Activated CD8-positive, alpha-beta memory T cell treated with anti-CD3 and anti-CD28 coated beads for 4 hours (primary cell): ENCODE measurements at regions not wholly inside any gene's neighbourhood (a gene's known extent, or its start where the extent isn't known, plus 50 kb on each side); places are given as distances from the start of the nearest gene placed in this dataset.
"Not testable (repeated sequence)": the region's sequence is repeated elsewhere in the genome, so short reads cannot be mapped to it uniquely, and the experiment has no call there.

Source experiments
- DNase-seq, 2 donors: peaks; one replicate each; pipeline ENCODE4 v3.0.0-alpha.2; 2020; ENCODE audit warnings: low read depth in 2 of 2

DNA sequence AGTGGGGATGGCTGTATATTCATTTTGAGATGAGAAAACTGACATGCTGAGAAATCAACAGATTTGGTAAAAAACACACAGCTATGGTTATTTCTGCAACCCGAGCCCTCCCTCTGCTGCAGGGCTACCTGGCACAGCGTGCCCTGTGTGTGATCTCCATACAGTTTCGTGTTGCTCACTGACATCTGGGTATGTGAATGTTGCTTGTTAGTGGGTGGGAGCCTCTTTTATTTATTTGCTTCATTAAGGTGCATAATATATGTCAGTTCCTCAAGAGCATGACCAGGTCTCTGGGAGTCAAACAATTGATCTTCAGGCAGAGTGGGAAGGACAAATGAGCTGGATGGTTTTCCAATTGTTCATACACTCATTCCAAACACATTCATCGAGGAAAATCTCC, 139.1 kb upstream of the FHL2 start:
- no peak for DNase-seq

DNA sequence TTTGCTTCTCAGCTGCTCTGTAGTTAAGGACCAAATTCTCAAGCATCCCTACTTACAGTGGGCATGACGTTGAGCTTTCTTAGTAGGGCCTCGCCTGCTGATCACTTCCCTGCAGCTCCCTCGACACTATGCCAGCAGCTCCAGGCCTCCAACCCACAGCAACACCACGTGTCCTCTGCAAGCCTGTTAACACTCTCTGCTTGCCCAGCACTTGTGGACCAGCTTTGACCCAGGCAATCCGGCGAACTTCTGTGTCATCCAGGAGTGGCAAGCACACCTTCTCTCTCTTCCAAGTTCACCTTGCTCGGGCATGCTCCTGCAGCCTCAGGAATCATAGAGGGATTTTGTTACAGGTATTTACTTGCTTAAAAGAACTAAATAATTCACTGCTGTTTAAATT, 138.6 kb upstream of the FHL2 start:
- no peak for DNase-seq

DNA sequence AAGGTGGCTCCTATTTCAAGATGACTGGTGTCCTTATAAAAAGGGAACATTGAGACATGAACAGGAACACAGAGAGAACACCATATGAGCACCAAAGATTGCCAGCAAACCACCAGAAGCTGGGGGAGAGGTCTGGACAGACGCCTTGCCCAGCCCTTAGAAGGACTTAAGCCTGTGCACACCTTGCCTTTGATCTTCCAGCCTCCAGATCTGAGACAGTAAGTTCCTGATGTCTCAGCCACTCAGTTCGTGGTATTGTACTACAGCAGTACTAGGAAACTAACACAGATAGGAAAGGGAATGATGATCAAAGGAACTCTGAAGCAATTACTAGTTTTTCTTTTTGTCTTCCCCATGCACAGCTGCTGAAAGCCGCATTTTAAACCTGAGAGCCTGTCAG, 137.3 kb upstream of the FHL2 start:
- DNase-seq = no peak

DNA sequence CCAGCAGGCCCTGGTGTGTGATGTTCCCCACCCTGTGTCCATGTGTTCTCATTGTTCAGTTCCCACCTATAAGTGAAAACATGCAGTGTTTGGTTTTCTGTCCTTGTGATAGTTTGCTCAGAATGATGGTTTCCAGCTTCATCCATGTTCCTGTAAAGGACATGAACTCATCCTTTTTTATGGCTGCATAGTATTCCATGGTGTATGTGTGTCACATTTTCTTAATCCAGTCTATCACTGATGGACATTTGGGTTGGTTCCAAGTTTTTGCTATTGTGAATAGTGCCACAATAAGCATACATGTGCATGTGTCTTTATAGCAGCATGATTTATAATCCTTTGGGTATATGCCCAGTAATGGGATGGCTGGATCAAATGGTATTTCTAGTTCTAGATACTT, 130.4 kb upstream of the FHL2 start:
- DNase-seq = not testable (repeated sequence)

DNA sequence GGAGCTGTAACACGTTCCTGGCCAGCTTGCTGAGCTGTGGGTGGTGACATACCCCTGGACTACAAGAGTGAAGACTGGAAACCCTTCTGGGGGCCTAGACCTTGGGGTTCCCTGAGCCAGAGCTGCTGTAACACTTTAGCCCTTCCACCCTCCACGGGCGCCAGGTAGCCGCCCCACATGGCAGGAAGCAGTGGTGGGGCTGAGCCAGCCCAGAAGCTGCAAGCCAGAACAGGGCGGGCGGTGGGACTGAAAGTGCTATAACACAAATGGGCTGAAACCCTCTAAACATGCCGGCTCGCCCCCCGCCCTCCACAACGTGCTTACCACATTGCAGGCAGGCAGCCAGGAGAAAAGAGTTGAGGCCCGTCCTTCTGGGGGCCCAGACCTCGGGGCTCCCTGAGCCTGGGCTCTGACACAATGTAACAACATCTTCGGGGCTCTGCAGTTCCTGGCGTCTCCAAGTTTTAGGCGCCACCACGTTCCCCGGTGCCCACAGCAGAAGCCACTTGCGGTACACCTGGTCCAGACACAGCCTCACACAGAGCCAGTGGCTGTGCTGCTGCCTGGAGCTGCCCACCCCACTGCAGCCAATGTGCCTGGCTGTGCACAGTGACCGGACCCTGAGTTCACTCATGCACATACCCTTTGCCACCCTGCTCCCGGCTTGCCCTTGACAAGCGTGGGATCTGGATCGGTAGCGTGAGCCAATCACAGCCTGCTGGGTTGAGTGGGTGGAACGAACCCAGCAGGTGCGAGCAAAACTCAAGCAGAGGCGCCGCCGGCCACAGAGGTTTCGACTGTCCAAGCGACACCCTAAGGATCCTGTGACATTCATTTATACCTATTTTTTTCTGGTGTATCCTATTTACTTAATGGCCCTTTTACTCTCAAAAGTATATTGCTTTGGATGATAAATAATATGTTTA, 127.4 kb upstream of the FHL2 start:
- DNase-seq = no peak

DNA sequence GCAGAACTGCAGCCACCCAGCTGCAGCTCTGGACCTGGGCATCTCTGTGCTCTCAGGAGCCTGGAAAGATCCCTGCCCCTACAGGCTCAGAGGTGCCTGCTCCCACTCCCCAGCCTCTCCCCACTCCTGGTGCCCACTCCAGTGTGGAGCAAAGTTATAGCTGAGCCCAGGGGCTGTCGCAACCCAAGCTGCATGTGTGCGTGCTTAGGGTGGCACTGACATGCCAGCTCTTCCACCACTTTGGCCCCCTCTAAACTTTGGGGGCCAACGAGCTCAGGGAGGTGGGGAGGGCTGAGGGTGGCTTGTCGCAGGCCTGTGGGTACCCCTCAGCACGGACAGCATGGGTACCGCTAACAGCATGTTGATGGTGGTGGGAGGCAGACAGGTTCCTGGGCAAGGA, 126.3 kb upstream of the FHL2 start:
- DNase-seq = no peak

DNA sequence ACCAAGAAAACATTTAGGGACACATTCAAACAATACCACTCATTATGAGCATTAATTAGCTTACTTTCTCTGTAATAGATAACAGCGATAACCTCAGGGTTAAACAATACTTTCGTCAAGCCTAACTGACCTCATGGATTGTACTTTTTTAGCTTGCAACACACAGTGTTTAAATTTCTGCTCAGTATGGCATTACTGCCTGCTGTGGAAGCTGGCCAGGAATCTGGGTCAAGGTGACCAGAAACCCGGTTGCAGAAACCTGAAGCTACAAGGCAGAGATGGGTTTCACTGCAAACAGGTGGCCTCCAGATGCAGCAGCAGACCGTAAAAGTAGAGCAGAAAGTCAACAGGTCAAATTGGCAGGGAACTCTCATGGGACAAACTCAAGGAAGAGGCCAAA, 123.8 kb upstream of the FHL2 start:
- DNase-seq = no peak

DNA sequence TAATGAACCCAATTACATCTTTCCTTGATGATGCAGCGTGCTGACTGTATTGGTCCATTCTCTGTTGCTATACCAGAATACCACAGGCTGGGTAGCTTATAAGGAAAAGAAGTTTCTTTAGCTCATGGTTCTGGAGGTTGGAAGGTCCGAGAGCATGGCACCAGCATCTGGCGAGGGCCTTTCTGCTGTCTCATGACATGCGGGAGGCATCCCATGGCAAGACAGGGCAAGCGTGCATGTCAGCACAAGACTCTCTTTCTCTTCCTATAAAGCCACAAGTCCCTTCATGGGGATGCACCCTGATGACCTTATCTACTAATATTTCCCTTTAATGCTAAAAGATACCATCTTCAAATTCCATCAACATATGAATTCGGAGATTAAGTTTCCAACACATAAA, 122.8 kb upstream of the FHL2 start:
- no peak for DNase-seq

DNA sequence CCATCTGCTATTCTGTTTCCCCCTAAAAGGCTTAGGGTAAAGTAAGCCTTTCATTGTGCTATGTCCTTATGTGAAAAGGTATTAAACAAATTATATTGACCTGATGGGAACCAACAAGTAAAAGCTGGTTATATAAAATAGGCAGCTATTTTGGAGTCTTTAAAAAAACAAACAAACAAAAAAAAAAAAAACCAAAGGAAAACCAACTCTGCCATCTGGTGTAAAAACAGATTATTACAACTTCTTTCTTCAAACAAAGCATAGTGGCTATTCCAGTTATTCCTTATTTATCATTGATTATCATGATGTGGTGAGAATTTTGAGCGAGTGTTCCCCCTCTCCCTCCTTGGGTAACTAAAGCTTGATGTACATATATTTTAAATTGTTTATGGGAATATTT, 122.3 kb upstream of the FHL2 start:
- DNase-seq = no peak

DNA sequence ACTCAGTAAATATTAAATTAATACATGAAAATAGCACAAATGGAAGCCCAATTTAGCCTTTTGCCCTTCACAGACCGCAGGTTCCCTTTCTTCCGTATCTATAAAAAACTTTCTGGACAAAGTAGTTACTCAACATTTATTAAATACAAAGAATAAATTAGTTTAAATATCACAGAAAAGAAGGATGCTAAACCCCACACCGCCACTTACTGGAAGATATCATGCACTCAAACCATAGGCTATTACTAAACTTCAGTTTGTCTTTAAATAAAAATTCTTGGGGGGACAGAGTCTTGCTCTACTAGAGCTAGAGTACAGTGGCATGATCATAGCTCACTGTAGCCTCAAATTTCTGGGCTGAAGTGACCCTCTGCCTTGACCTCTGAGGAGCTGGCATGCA, 120.7 kb upstream of the FHL2 start:
- DNase-seq = no peak

DNA sequence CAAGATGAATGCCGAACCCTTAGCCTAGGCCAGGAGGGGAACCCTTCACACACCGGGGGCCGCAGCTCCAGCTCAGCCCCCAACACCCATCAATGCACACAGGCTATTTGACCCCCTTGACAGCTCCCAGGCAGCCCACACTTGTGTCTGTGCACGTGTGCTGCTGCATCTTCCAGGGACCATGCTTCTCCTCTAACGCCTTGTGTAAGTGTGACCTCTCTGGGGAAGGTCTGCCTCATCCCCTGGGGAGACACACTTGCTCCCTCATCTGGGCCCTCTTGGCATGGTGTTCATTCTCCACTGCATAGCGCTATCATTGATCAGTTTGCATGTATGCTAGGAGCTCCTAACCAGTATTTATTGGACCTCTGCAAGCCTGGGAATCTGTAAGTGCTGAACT, 120.0 kb upstream of the FHL2 start:
- no peak for DNase-seq

DNA sequence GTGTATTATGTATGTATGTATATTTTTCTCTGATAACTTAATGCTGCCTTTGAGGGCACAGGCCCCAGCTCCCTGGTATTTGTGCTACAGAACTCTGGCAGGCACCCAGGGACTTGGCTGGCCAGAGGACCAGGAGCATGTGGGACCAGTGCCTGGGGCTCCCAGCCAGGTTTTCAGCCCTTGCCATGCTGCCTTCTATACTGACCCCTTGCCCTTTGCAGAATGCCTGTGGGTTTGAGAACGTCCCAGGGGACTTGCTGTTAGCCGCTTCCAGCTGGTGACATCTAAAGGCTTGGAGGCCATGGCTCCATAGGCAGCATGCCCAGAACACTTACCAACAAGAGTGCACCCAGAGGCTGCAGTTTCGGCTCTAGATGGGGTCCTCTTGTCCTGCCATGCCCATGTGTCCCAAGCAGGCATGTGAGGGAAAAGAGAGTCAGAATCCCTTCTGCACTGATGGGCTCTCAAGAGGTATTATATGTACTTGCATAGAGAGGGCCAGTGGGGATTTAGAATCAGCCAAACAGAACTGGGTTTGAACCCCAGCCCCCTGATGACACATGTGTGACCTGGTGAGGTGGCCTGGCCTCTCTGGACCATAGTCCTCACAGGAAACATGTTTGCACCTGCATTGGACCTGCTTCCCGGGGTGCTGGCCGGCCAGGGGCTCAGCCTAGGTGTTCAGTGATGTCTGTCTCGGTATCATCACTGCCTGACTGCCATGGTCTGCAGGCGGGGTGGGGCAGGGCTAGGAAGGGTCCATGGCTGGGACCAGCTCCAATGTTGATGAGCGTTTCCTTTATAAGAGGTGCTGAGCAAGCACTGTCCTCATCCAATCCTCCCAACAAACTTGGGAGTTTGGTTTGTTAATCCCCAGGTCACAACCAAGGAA, 119.2 kb upstream of the FHL2 start:
- DNase-seq = no peak

DNA sequence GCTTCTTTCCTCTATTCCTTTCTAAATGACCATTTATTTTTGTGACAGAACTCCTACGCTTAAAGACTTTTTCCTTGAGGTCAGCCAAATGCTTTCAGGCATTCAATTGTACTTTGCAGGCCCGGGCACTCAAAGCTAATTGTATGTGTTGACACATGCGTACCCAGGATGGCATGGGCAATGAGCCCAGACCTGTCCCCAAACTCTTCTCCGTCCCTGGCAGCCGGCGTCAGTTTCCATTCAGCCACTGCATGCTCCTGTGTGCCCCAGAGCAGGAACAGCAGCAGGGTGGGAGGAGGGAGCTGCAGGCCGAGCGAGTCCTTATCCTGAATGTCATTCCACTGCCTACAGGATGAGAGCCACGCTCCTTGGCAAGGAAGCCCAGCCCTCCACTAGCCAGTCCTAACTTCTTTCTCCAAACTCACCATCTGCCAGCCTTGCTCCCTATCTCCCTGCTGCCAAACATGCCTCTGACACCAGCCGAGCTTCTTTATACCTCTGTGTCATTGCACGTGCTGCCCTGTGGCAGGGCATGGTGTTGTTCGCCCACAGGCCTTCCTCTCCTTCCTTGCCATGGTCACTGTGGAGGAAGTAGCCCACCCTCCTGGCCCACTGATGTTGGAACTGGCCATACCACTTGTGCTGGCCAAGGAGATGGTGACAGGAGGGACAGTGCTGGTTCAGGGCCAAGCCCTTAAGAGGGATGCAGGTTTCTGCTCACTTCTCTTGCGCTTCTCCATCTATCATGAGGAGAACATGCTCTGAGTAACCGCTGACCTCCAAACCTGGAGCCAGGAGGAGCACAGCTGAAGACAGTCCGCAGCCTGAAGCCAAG, 116.9 kb upstream of the FHL2 start:
- DNase-seq = no peak

DNA sequence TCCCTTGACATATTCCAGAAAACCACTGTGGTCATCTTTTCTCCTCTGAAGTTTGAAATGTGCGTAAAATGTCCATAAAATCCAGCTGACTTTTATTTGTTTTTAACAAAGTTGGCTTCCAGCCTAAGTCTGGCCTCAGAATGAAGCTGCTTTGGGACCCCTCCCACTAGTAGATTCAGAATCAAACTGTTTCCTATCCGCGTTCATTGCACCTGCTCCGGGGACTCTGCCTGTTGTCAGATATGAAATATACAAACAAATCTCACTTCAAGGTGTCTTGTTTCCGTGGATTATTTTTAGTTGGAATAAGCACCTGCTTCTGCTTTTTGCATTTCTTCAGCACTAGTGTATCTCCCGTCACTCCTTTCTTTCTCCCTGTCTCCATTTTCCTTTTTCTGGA, 115.7 kb upstream of the FHL2 start:
- DNase-seq = no peak

DNA sequence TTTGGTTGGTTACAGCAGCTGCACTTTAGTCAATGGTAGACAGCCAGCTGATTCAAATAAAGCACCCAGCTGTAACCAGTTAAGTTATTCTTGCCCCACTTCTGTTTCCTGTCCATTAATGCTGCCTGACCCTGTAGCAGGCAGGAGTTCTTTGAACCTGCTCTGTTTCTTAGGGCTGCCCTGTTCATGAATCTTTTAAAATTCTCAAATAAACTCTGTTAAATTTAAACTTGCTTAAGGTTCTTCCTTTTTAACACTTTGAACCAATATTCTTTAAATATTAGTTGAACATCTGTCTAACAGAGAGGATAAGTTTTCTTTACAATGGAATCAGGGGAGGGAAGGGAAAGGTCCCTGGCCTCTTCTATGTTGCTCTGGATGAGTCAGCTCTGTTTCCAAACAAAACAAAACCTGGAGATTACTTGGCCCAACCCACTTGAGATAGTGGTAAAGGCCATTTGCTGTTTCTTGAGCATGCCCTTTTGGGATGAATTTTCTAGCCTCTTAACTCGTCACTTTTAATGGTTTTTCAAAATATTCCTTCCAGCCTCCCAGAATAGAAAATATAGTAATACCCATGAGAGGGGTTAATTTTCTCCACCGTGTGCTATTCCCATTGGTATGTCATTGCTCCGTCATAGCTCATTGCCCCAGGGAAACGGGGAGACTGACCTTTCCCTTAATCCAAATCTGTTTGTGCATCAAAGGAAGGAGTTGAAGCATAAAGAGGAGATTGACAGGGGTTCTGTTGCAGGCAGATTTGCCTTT, 112.1 kb upstream of the FHL2 start:
- no peak for DNase-seq

DNA sequence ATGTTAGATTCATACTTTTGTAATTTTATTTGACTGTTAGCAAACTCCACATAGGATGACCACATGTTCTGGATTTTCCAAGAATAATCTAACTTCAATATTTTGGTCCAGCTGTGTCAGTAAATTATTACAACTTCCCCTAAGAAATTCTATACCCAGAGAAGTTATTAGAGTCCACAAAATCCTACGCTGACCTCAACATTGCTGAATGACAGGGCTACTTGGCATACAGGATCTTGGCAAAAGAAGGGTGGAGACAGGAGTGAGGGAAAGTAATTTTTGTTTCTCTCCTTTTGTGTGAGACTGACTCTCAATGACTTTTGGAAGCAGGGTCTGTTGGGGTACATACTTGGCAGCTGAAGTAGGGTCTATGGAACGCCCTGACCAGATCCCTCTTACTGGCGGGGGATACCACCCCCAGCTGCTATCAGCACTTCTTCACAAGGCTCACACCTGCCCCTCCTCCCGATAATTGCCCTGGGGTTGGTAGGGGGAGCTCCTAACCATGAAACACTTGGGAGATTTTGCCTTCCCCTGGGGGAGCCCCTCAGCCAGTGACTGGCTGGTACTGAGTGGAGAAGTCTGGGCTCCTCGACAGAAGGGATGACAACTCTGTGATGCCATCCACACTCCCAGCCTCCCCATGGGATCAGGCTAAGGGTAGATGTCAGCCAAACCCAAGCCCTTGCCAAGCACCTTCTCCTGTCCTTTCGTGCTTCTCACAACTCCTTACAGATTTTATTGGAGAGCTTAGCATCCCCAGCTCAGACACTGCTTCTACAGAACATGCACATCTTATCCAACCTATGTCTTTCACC, 110.6 kb upstream of the FHL2 start:
- DNase-seq = no peak

DNA sequence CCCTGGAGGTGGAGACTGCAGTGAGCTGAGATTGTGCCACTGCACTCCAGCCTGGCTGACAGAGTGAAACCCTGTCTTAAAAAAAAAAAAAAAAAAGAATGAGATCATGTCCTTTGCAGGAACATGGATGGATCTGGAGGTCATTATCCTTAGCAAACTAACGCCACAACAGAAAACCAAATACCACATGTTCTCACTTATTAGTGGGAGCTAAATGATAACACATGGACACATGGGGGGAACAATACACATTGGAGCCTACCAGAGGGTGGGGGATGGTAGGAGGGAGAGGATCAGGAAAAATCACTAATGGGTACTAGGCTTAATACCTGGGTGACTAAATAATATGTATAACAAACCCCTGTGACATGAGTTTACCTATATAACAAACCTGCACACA, 108.0 kb upstream of the FHL2 start:
- DNase-seq = not testable (repeated sequence)

DNA sequence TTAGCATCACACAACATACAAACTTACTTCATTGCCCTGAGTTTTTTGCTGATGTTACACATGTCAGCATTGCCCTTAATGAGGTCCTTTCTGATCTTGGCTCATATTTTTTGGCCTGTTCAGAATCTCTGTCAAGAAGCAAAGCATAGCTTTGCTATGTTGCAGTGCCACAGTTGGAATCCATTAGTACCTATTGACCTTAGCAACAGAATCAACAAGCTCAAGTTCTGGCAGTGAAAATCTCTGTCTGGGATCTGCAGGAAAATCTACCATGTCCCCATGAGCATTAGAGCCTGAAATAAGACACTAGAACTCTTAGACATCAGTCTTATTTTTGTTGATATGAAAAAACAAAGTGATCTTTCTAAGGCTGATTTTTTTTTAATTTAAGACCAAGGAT, 105.6 kb upstream of the FHL2 start:
- no peak for DNase-seq

DNA sequence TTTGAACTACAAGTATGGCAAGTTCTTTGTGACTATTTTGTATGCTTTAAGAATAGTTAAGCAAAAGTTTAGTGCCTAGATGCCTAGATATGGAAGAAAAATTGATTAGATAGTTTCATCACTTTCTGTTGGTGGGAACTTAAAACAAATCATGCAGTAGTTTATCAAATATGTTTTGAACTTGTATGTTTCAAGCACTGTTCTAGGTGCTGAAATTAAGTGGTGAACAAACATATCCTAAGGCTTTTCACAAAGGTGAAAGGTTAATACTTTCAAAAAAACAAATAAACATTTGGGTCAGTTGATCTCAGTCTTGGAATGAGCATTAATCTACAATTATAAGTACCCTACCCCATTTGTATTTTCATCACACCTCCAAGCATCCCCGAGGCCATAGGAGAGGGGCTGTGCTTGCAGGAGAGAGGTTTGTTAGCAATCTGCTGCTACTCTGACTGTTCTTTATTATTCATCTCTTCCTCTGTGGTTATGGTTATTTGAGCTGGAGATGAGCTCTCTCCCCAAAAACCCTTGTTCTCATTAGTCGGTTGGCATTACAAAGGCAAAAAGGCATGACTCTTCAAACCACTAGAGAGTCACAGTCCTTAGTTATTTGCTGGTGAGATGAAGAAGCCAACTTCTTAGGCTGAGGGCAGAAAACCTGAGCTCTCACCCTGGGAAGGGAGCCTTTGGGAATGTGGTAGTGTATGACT, 103.9 kb upstream of the FHL2 start:
- DNase-seq = no peak
